NK-92 (cell line): ENCODE measurements at regions not wholly inside any gene's neighbourhood (a gene's known extent, or its start where the extent isn't known, plus 50 kb on each side); places are given as distances from the start of the nearest gene placed in this dataset.
"Not testable (repeated sequence)": the region's sequence is repeated elsewhere in the genome, so short reads cannot be mapped to it uniquely, and the experiment has no call there.

Experiments used
- DNase-seq: peaks from one replicate; lab custom pipeline; 2025; ENCODE audit not compliant: unreplicated experiment; lab: John Stamatoyannopoulos, UW

- no peak for DNase-seq
These were observed 62.6 kb downstream of the DUSP6 start for GRCh38 chr12:89289720-89290119.

DNA sequence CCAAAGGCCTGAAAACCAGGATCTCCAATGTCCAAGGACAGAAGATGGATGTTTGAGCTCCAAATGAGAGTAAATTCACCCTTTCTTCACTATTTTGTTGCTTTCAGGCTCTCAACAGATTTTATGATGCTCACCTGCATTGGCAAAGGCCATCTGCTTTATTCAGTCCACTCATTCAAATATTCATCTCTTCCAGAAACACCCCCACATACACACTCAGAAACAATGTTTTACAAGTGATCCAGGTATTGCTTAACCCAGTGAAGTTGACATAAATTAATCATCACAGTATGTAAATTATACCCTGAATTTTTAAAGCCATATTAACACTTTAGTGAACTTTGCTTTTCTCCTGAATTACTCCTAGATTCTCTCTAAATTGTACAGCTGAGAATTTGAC is 63.3 kb downstream of the DUSP6 start:
- DNase-seq = no peak

GRCh38 chr12:89286501-89286900 is 65.8 kb downstream of the DUSP6 start:
- no peak for DNase-seq

- DNase-seq = no peak
These were observed 70.8 kb downstream of the DUSP6 start for GRCh38 chr12:89281539-89281867.

DNA sequence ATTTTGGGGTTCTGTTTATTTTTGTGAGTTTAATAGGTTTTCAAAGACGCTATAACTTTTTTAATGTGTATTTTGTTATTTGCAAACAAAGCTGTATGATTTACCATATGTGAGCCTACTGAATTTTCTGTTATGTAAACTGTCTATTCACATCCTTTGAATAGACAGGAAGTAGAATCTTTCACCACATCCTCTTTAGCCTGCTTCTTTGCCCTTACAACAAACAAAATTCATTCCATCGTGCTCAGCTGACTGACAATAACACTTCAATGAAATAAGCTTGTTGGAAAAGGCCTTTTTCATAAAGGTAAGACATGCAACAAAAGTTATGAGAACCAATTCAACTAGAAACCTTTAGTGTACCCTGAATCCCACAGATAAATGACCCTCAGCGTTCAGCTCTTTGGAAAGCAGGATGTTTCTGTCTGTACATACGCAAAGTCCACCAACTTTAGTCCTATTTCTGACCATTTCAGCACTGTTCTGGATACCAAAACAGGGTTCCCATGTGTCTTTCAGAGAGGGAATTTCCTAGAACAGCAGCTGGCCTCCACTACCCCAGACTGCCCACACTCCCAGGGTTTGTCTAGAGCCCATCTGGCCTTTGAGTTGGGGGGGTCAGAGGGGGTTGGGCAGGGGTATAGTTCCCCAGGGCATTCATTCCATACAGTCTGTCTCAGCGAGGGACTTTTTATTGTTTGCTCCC is 71.3 kb downstream of the DUSP6 start:
- DNase-seq = no peak

DNA sequence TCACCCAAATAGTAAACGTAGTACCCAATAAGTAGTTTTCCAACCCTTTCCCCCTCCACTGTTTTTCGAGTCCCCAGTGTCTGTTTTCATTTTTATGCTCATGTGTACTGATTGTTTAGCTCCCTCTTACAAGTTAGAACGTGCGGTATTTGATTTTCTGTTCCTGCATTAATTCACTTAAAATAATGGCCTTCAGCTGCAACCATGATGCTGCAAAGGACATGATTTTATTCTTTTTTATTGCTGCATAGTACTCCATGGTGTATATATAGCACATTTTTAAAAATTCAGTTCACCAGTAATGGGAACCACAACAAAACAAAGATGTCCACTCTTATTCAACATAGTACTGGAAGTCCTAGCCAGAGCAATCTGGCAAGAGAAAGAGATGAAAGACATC is 72.8 kb downstream of the DUSP6 start:
- DNase-seq = no peak

GRCh38 chr12:89278862-89279261 is 73.4 kb downstream of the DUSP6 start:
- no peak for DNase-seq

DNA sequence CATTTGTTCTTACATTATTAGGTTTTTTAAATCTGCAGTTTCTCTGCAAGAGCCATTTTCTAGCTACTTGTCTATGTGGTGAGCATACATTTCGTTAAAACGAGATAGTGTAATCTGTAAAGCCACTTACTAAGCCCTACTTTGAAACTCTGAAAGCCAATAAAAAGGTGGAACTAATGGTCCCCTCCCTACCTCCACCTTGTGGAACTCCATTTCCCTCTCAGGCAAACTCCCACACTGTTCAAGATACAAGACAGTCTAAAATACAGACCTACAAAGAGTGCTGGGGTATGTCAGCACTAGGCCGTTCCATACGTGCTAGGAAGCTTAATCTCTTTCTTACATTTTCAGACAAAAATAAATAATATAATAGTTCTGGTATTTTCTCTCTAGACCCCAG is 74.1 kb downstream of the DUSP6 start:
- DNase-seq = no peak

- DNase-seq = no peak
These were observed 75.4 kb downstream of the DUSP6 start for GRCh38 chr12:89276860-89277259.

DNA sequence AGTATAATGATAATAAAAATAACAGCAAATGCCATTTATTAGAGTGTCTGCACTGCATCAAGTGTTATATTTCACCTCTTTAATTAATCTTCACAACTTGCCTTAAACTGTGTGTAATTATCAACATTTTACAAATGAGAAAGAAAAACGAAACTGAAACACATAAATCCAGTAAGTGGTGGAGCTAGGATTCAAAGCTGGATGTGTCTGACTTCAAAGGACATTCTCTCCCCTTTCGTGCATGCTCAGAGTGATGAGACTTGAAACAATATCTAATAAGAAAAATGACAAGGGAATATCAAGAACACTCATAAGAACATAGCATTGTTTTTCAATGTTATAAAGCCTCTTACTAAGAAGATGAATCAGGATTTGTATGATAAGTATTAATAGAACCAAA is 78.8 kb downstream of the DUSP6 start:
- DNase-seq = no peak

DNA sequence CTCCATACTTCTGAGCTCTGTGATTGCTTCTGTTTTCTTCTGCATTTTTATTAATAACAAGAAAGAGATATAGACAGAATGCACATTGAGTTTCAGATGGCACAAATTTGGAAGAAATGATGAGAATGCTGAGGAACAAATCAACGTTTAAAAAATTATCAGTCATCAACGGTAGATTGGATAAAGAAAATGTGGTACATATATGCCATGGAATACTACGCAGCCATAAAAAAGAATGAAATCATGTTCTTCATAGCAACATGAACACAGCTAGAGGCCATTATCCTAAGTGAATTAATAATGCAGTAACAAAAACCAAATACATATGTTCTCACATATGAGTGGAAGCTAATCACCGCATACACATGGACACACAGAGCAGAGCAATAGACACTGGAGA is 81.8 kb downstream of the DUSP6 start:
- no peak for DNase-seq

- DNase-seq = no peak
These were observed 83.1 kb downstream of the DUSP6 start for GRCh38 chr12:89269174-89269573.

GRCh38 chr12:89267404-89267803 is 84.9 kb downstream of the DUSP6 start:
- no peak for DNase-seq

GRCh38 chr12:89266574-89267188 is 85.6 kb downstream of the DUSP6 start:
- not testable (repeated sequence) for DNase-seq

DNA sequence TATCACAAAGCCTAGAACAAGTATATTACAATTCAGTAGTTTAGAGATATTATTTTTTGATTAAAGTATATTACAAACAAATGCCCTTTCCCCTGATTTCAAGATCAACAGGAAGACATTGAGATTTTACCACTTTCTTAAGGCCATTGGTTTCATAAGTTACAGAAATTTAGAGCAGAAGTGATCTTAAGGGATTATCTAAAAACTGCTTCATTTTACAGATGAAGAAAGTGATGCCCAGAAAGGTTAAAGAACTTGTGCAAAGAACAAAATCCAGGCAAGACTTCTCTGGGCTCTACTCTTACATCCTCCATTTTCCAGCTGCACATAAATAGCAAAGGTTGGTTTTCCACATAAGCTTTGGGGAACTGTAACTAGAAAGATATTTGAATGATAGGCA is 87.5 kb downstream of the DUSP6 start:
- DNase-seq = no peak

GRCh38 chr12:89263900-89264299 is 88.4 kb downstream of the DUSP6 start:
- DNase-seq = no peak

DNA sequence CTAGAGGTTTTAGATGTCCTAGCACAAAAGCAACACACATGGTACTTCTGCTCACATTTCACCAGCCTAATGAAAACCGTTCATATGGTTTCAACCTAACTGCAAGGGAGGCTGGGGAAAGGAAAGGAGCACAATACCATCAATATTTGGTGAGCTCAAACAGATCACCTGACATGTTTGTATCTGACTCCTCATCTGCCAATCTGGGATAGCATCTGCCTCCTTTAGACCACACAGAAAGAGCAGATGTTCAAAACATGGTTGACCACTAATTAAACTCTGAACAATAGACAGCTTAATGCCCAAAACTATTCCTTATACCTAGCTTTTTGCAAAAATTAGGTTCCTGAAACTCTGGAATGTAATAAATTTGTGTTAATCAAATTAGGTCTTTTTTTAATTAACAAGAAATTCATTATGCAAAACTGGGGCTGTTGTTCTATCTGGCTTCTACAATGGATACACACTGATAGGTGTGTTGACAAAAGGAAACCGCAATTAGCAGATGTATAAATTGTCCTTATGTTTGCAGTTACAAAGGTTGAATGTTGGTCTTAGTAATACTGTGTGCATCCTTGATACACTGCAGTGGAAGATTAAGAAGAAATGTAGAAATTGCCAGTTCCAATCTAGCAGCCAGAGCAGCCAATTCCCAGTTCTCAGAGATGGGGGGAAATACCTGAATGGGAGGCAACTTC is 89.3 kb downstream of the DUSP6 start:
- no peak for DNase-seq

- DNase-seq = no peak
These were observed 90.3 kb downstream of the DUSP6 start for GRCh38 chr12:89261982-89262381.

DNA sequence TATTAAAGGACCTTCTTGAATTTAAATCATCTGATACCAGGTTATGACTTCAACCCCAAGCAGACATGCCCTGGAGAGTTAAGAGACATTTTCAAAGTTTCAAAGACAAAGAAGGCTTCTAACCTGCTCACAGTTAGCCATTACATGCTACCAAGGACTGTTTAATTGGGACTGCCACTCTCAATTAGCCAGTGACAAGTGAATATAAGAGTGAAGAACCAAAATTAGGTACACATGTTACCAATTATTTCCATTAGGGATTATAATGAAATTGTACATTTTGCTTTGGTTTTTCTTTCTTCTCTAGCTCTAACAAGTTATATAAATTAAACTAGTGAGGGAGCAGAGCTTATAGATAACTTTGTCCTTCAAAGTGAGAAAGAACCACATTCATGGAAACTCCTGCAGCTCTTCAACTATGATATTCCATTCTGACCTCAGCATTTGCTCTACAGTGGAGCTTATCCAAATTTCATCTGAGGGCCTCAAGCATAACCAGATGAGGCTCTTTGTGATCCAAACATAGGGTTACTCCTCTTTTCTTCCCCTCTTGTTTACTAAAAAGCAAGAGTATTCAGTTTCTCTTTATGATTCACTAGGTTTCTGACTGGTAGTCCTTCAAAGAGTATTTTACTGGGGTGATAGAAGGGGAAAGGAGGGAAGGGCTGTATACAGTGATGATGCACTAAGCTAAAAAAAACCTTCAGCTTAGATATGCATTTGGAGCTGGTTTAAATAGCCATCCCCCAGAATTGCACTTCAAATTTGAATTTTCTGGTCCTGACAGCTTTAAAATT is 91.3 kb downstream of the DUSP6 start:
- no peak for DNase-seq

- DNase-seq = no peak
These were observed 92.5 kb downstream of the DUSP6 start for GRCh38 chr12:89259821-89260220.

GRCh38 chr12:89258240-89258969 is 93.9 kb downstream of the DUSP6 start:
- DNase-seq = no peak
